Transverse colon (tissue), 4 donors: ENCODE measurements at regions not wholly inside any gene's neighbourhood (a gene's known extent, or its start where the extent isn't known, plus 50 kb on each side); places are given as distances from the start of the nearest gene placed in this dataset.

Source experiments
- EP300 ChIP-seq: sonication (generic); formaldehyde crosslinking; IDR thresholded peaks from one replicate; pipeline ENCODE4 v1.6.1; 2017; ENCODE audit warnings: antibody characterized with exemption, low read depth
- POLR2A ChIP-seq: fragments of 450-650 bp; IDR thresholded peaks from one replicate; pipeline ENCODE4 v1.6.1; 2016; ENCODE audit warnings: antibody characterized with exemption, mild to moderate bottlenecking, moderate library complexity
- POLR2AphosphoS5 ChIP-seq, 3 donors: sonication (generic); formaldehyde crosslinking; IDR thresholded peaks; one replicate each; pipeline ENCODE4 v1.6.1; 2016; ENCODE audit warnings: antibody characterized with exemption in 3 of 3
- TF ChIP-seq, protein P1 (sequence below), 5 experiments: fragments of 200-600 bp in 3 of 5; fragments of 450-650 bp in 2 of 5; sonication (generic) in 3 of 5; IDR thresholded peaks; 1 replicate in 2 of 5; 2 replicates in 3 of 5; pipeline ENCODE4 v1.5.1; 2016 to 2017; ENCODE audit warnings: antibody characterized with exemption in 5 of 5, inconsistent platforms in 3 of 5, mild to moderate bottlenecking in 2 of 5, moderate library complexity in 1 of 5

DNA sequence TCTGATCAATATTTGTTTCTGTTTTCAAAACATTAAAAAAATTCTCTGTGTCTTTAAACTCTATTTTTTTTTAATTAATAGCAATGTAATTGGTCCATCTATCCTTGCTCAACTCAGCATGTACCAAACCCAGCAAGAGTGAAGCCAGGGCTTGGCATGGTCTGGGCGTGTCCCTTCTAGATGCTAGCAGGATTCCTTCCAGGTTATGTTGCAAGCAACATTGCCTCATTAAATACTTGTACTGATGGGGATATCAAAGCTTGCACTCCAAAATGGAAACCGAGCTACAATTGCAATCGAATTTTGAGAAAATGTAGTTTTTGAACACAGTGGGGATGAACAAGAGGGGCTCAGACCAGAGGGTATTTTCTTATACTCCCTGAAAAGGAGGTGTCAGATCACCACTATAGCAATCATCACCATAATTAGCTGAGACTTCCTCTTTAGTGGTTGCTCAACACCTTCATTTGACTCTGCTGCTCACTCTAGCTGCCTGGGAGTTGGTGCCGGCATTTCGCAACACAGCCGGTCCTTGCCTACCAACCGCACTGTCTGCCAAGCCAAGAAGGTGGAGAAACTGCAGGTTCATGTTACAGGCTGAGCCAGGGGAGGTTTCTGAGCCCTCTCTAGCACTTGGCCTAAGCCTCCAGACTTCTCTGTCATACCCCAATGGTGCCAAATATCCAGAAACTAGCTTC lies 67.8 kb upstream of the RALGAPA2 start:
- TF ChIP-seq POLR2A (no peak), POLR2AphosphoS5 (IDR thresholded peaks at IDR 0.05) (no peak), EP300 (no peak)
- TF ChIP-seq, protein P1, sequence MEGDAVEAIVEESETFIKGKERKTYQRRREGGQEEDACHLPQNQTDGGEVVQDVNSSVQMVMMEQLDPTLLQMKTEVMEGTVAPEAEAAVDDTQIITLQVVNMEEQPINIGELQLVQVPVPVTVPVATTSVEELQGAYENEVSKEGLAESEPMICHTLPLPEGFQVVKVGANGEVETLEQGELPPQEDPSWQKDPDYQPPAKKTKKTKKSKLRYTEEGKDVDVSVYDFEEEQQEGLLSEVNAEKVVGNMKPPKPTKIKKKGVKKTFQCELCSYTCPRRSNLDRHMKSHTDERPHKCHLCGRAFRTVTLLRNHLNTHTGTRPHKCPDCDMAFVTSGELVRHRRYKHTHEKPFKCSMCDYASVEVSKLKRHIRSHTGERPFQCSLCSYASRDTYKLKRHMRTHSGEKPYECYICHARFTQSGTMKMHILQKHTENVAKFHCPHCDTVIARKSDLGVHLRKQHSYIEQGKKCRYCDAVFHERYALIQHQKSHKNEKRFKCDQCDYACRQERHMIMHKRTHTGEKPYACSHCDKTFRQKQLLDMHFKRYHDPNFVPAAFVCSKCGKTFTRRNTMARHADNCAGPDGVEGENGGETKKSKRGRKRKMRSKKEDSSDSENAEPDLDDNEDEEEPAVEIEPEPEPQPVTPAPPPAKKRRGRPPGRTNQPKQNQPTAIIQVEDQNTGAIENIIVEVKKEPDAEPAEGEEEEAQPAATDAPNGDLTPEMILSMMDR (IDR thresholded peaks at IDR 0.05), result no peak
